ENCODE measurements at regions not wholly inside any gene's neighbourhood (a gene's known extent, or its start where the extent isn't known, plus 50 kb on each side); places are given as distances from the start of the nearest gene placed in this dataset.

- no peaks in the 10 kb centered on the region for H3K9me3 ChIP-seq (ENCODE audit: control insufficient read depth in 2 of 2, insufficient read depth in 1 of 2, low read depth in 1 of 2, low read length in 1 of 2)
- DNase-seq, result no peak
- no peaks in the 10 kb centered on the region for H3K27me3 ChIP-seq (ENCODE audit: control insufficient read depth in 3 of 3, insufficient read depth in 3 of 3, low read length in 3 of 3)
- WGBS, 3 donors, result 89 to 91% (median 90%) methylated on average over 2 of the region's 2 CpGs
- no peaks in the 10 kb centered on the region for H3K36me3 ChIP-seq (ENCODE audit: control insufficient read depth in 3 of 3, insufficient read depth in 2 of 3, low read depth in 1 of 3, low read length in 3 of 3)
- FAIRE-seq, result no peak
- no peak overlapping the region for H3K4me3 ChIP-seq (ENCODE audit: low read depth in 1 of 3, low read length in 3 of 3)
- no peak overlapping the region for H3K27ac ChIP-seq (ENCODE audit: low read depth in 1 of 3, low read length in 2 of 3)
- H3K4me1 ChIP-seq (ENCODE audit: control insufficient read depth in 3 of 3, insufficient read depth in 2 of 3, low read depth in 1 of 3, low read length in 2 of 3), result no peaks in the 10 kb centered on the region
These were observed 207.5 kb upstream of the PWP1 start for GRCh38 chr12:107477947-107478610.

GRCh38 chr12:107478881-107479280 lies 206.7 kb upstream of the PWP1 start:
- H3K36me3 ChIP-seq (ENCODE audit: control insufficient read depth in 3 of 3, insufficient read depth in 2 of 3, low read depth in 1 of 3, low read length in 3 of 3), result no peaks in the 10 kb centered on the region
- H3K4me1 ChIP-seq (ENCODE audit: control insufficient read depth in 3 of 3, insufficient read depth in 2 of 3, low read depth in 1 of 3, low read length in 2 of 3), result no peaks in the 10 kb centered on the region
- 62 to 94% (median 89%) methylated on average over 1 of the region's 1 CpG for WGBS, 3 donors
- FAIRE-seq (no peak), DNase-seq (no peak)
- H3K27ac ChIP-seq (ENCODE audit: low read depth in 1 of 3, low read length in 2 of 3), result no peak overlapping the region
- H3K27me3 ChIP-seq (ENCODE audit: control insufficient read depth in 3 of 3, insufficient read depth in 3 of 3, low read length in 3 of 3), result no peaks in the 10 kb centered on the region
- no peaks in the 10 kb centered on the region for H3K9me3 ChIP-seq (ENCODE audit: control insufficient read depth in 2 of 2, insufficient read depth in 1 of 2, low read depth in 1 of 2, low read length in 1 of 2)
- no peak overlapping the region for H3K4me3 ChIP-seq (ENCODE audit: low read depth in 1 of 3, low read length in 3 of 3)

GRCh38 chr12:107480836-107481608 lies 204.6 kb upstream of the PWP1 start:
- FAIRE-seq (no peak), DNase-seq (no peak)
- Histone ChIP-seq H3K4me3 (ENCODE audit: low read depth in 1 of 3, low read length in 3 of 3) (no peak overlapping the region), H3K9me3 (ENCODE audit: control insufficient read depth in 2 of 2, insufficient read depth in 1 of 2, low read depth in 1 of 2, low read length in 1 of 2) (no peaks in the 10 kb centered on the region), H3K27ac (ENCODE audit: low read depth in 1 of 3, low read length in 2 of 3) (no peak overlapping the region), H3K4me1 (ENCODE audit: control insufficient read depth in 3 of 3, insufficient read depth in 2 of 3, low read depth in 1 of 3, low read length in 2 of 3) (peaks cover 0 to 8% (median 0%) of the 10 kb centered on the region in 3 donors), H3K27me3 (ENCODE audit: control insufficient read depth in 3 of 3, insufficient read depth in 3 of 3, low read length in 3 of 3) (no peaks in the 10 kb centered on the region), H3K36me3 (ENCODE audit: control insufficient read depth in 3 of 3, insufficient read depth in 2 of 3, low read depth in 1 of 3, low read length in 3 of 3) (no peaks in the 10 kb centered on the region)
- WGBS, 3 donors, result 78 to 89% (median 81%) methylated on average over 4 of the region's 4 CpGs

- 18 to 61% (median 34%) methylated on average over 3 of the region's 3 CpGs for WGBS, 3 donors
- Histone ChIP-seq H3K27me3 (ENCODE audit: control insufficient read depth in 3 of 3, insufficient read depth in 3 of 3, low read length in 3 of 3) (no peaks in the 10 kb centered on the region), H3K27ac (ENCODE audit: low read depth in 1 of 3, low read length in 2 of 3) (no peak overlapping the region), H3K4me1 (ENCODE audit: control insufficient read depth in 3 of 3, insufficient read depth in 2 of 3, low read depth in 1 of 3, low read length in 2 of 3) (peaks cover 0 to 9% (median 0%) of the 10 kb centered on the region in 3 donors), H3K9me3 (ENCODE audit: control insufficient read depth in 2 of 2, insufficient read depth in 1 of 2, low read depth in 1 of 2, low read length in 1 of 2) (no peaks in the 10 kb centered on the region), H3K4me3 (ENCODE audit: low read depth in 1 of 3, low read length in 3 of 3) (no peak overlapping the region), H3K36me3 (ENCODE audit: control insufficient read depth in 3 of 3, insufficient read depth in 2 of 3, low read depth in 1 of 3, low read length in 3 of 3) (no peaks in the 10 kb centered on the region)
- FAIRE-seq, result no peak
- peak; percentile 56 to 81 for DNase-seq
These were observed 201.4 kb upstream of the PWP1 start for GRCh38 chr12:107484230-107484629.

- no peaks in the 10 kb centered on the region for H3K36me3 ChIP-seq (ENCODE audit: control insufficient read depth in 3 of 3, insufficient read depth in 2 of 3, low read depth in 1 of 3, low read length in 3 of 3)
- no peak for DNase-seq
- no peaks in the 10 kb centered on the region for H3K9me3 ChIP-seq (ENCODE audit: control insufficient read depth in 2 of 2, insufficient read depth in 1 of 2, low read depth in 1 of 2, low read length in 1 of 2)
- no peak for FAIRE-seq
- H3K27me3 ChIP-seq (ENCODE audit: control insufficient read depth in 3 of 3, insufficient read depth in 3 of 3, low read length in 3 of 3), result no peaks in the 10 kb centered on the region
- peaks cover 0 to 9% (median 0%) of the 10 kb centered on the region in 3 donors for H3K4me1 ChIP-seq (ENCODE audit: control insufficient read depth in 3 of 3, insufficient read depth in 2 of 3, low read depth in 1 of 3, low read length in 2 of 3)
- H3K4me3 ChIP-seq (ENCODE audit: low read depth in 1 of 3, low read length in 3 of 3), result no peak overlapping the region
- H3K27ac ChIP-seq (ENCODE audit: low read depth in 1 of 3, low read length in 2 of 3), result no peak overlapping the region
- WGBS, 3 donors, result 88 to 96% (median 96%) methylated on average over 1 of the region's 1 CpG
These were observed 200.7 kb upstream of the PWP1 start for GRCh38 chr12:107484941-107485340.

GRCh38 chr12:107485731-107486130 lies 199.9 kb upstream of the PWP1 start:
- H3K27ac ChIP-seq (ENCODE audit: low read depth in 1 of 3, low read length in 2 of 3), result no peak overlapping the region
- DNase-seq (no peak), FAIRE-seq (no peak)
- H3K9me3 ChIP-seq (ENCODE audit: control insufficient read depth in 2 of 2, insufficient read depth in 1 of 2, low read depth in 1 of 2, low read length in 1 of 2), result no peaks in the 10 kb centered on the region
- H3K4me3 ChIP-seq (ENCODE audit: low read depth in 1 of 3, low read length in 3 of 3), result no peak overlapping the region
- H3K4me1 ChIP-seq (ENCODE audit: control insufficient read depth in 3 of 3, insufficient read depth in 2 of 3, low read depth in 1 of 3, low read length in 2 of 3), result peaks cover 0 to 9% (median 0%) of the 10 kb centered on the region in 3 donors
- 15 to 45% (median 27%) methylated on average over 1 of the region's 1 CpG for WGBS, 3 donors
- H3K36me3 ChIP-seq (ENCODE audit: control insufficient read depth in 3 of 3, insufficient read depth in 2 of 3, low read depth in 1 of 3, low read length in 3 of 3), result no peaks in the 10 kb centered on the region
- no peaks in the 10 kb centered on the region for H3K27me3 ChIP-seq (ENCODE audit: control insufficient read depth in 3 of 3, insufficient read depth in 3 of 3, low read length in 3 of 3)

- H3K27me3 ChIP-seq (ENCODE audit: control insufficient read depth in 3 of 3, insufficient read depth in 3 of 3, low read length in 3 of 3), result no peaks in the 10 kb centered on the region
- FAIRE-seq, result no peak
- peaks cover 0 to 9% (median 0%) of the 10 kb centered on the region in 3 donors for H3K4me1 ChIP-seq (ENCODE audit: control insufficient read depth in 3 of 3, insufficient read depth in 2 of 3, low read depth in 1 of 3, low read length in 2 of 3)
- no peak overlapping the region for H3K4me3 ChIP-seq (ENCODE audit: low read depth in 1 of 3, low read length in 3 of 3)
- no peaks in the 10 kb centered on the region for H3K9me3 ChIP-seq (ENCODE audit: control insufficient read depth in 2 of 2, insufficient read depth in 1 of 2, low read depth in 1 of 2, low read length in 1 of 2)
- 71 to 86% (median 76%) methylated on average over 2 of the region's 2 CpGs for WGBS, 3 donors
- no peaks in the 10 kb centered on the region for H3K36me3 ChIP-seq (ENCODE audit: control insufficient read depth in 3 of 3, insufficient read depth in 2 of 3, low read depth in 1 of 3, low read length in 3 of 3)
- no peak for DNase-seq
- H3K27ac ChIP-seq (ENCODE audit: low read depth in 1 of 3, low read length in 2 of 3), result no peak overlapping the region
These were observed 199.3 kb upstream of the PWP1 start for GRCh38 chr12:107486140-107486892.

GRCh38 chr12:107487011-107487680 lies 198.5 kb upstream of the PWP1 start:
- H3K36me3 ChIP-seq (ENCODE audit: control insufficient read depth in 3 of 3, insufficient read depth in 2 of 3, low read depth in 1 of 3, low read length in 3 of 3), result no peaks in the 10 kb centered on the region

More at GRCh38 chr12:107487011-107487680, 198.5 kb upstream of the PWP1 start:
- Histone ChIP-seq H3K4me3 (ENCODE audit: low read depth in 1 of 3, low read length in 3 of 3) (no peak overlapping the region), H3K27me3 (ENCODE audit: control insufficient read depth in 3 of 3, insufficient read depth in 3 of 3, low read length in 3 of 3) (no peaks in the 10 kb centered on the region), H3K4me1 (ENCODE audit: control insufficient read depth in 3 of 3, insufficient read depth in 2 of 3, low read depth in 1 of 3, low read length in 2 of 3) (peaks cover 0 to 9% (median under 1%) of the 10 kb centered on the region in 3 donors), H3K9me3 (ENCODE audit: control insufficient read depth in 2 of 2, insufficient read depth in 1 of 2, low read depth in 1 of 2, low read length in 1 of 2) (no peaks in the 10 kb centered on the region), H3K27ac (ENCODE audit: low read depth in 1 of 3, low read length in 2 of 3) (no peak overlapping the region)
- WGBS, 3 donors, result 81 to 92% (median 84%) methylated on average over 2 of the region's 2 CpGs
- DNase-seq (no peak), FAIRE-seq (no peak)

Data from small intestine (tissue), 7 donors.